HS-27A (cell line): ENCODE measurements at regions not wholly inside any gene's neighbourhood (a gene's known extent, or its start where the extent isn't known, plus 50 kb on each side); places are given as distances from the start of the nearest gene placed in this dataset.

Source experiments
- DNase-seq: peaks from one replicate; pipeline ENCODE4 v3.0.0-alpha.2; 2012; ENCODE audit warnings: low read depth, missing footprints

DNA sequence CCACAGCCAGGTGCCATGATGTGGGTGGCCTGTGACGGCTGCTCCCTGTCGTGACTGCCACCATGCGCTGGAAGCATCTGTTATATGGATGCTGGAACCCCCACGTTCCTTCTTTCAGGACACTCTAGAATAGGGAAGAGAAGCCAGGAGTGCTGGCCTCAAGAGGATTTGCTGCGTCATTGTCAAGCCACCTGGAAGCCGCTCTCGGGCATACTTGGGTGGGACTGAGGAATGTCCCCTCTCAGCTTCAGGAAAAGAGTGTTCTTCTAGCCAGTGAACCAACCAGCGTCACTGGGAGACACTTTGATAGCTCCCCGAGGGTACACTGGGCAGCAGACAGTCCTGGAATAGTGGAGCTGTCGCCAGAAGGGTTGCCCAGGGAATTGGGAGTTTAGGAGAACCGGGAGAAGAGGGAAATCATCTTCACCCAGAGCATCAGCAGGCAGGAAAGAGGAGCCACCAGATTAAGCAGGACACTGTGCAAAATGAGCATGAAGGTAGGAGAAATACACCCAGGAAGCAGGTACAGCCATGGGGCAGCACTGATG, 130.8 kb upstream of the SASH1 start:
- no peak for DNase-seq

DNA sequence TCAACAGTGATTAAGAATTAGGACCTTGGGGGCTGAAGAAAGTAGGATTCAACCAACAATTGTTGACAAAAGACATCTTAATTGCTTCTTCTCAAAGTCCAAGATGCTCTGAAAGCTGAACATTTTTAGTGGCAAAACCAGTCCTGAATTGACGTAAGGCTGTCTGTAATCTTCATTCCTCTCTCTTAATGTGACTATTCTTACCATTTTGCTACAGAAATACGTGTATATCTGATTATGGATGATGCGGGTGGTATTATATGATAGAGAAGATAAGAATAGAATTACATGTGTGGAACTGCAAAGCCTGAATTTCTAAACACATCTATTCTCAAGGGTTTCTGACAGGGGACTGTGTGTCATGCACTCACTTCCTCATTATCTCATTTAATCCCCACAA, 130.3 kb upstream of the SASH1 start:
- DNase-seq, result no peak

DNA sequence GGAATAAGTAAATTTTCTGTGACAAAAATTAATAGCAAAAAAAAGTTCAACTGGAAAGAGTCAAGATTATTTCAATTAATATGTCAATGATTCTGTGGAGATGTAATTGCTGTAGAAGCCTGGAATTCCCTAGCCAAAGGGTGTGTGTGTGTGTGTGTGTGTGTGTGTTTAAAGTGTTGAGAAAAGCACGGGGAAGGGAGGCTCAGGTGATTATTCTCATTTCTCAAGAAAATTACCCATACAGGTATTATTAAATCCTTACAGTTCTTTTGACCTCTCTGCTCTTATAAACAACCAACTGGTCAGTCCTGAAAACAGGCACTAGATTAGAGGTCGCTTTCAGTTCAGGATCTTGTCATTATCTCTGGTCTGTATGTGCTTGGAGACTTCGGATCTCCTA, 129.3 kb upstream of the SASH1 start:
- DNase-seq, result no peak

DNA sequence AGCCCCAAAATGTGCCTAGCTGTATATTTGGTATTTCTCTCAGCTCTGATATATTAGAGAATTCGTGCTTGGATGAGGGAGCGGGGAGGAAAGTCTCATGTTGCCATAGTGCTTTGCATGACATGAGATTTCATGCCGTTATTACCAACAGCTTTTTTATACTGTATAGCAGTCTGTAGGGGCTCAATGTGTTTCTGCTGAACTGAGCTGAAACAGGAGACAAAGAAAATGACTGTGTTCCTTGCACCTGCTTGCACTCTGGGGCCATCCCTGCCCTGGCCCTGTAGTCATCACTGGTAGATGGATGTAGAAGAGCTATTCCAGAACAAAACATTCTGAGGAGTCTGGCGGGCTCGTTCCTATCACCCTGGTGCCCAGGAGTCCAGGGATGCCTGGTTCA, 128.0 kb upstream of the SASH1 start:
- no peak for DNase-seq

GRCh38 chr6:148217051-148217450, 125.6 kb upstream of the SASH1 start:
- DNase-seq, result no peak

DNA sequence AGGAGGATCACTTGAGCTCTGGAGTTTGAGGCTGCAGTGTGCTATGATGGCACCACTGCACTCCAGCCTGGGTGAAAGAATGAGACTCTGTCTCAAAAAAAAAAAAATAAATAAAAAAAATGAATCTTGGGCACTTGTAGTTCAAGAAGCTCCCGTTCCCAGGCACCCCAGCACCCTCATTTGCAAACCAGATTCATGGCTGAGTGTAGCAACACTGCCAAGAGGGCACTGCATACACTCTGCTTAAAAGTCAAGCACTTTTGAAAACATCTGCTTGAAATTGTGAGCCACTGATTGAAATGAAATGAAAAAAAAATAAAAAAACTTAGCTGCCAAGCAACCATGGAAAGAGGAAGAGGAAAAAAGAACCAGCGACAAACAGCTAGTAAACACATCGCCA, 124.7 kb upstream of the SASH1 start:
- DNase-seq, result no peak

GRCh38 chr6:148218542-148219258, 123.9 kb upstream of the SASH1 start:
- DNase-seq, result no peak

- no peak for DNase-seq
These were observed 121.2 kb upstream of the SASH1 start for GRCh38 chr6:148221196-148221979.

- DNase-seq, result no peak
These were observed 120.3 kb upstream of the SASH1 start for GRCh38 chr6:148222376-148222775.

GRCh38 chr6:148222846-148223245, 119.8 kb upstream of the SASH1 start:
- DNase-seq, result no peak

DNA sequence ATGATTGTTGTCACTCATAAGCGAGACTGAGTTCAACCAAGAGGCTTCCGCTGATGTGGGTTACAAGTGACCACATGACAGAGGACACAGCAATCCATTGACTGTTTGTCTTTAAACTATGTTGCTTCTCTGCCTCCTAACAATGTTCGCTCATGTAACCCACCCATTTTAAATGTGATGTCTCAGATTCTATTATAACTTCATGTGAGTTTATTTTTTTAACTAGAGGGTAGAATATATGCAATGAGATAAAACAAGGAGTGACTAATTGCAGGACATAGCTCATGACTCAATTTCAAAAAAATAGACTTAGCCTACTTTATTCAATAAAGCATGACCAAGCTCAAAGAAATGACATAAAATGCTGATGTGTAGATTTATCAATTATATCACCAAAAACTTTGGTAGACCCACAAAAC, 119.2 kb upstream of the SASH1 start:
- DNase-seq, result peak; percentile 51

DNA sequence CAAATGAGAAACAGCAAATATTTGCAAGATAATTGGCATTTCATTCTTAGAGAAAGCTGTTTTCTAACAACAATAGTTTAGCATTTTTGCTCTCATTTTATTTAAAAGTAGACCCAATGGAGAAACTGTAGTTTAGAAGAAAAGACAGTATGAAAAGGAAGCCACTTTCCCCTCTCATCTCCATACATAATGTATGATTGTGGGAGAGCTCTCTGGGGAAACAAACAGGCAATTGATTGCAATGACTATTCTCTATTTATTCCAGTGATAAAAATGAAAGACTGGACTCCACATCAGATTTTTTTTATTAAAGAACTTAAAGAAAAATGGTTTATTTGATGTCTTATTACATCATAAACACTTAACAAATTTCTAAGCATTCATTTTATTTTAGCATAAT, 116.8 kb upstream of the SASH1 start:
- no peak for DNase-seq

GRCh38 chr6:148226284-148226683, 116.4 kb upstream of the SASH1 start:
- no peak for DNase-seq

GRCh38 chr6:148231572-148231971, 111.1 kb upstream of the SASH1 start:
- peak; percentile 72 for DNase-seq

GRCh38 chr6:148235446-148235845, 107.2 kb upstream of the SASH1 start:
- DNase-seq, result no peak

DNA sequence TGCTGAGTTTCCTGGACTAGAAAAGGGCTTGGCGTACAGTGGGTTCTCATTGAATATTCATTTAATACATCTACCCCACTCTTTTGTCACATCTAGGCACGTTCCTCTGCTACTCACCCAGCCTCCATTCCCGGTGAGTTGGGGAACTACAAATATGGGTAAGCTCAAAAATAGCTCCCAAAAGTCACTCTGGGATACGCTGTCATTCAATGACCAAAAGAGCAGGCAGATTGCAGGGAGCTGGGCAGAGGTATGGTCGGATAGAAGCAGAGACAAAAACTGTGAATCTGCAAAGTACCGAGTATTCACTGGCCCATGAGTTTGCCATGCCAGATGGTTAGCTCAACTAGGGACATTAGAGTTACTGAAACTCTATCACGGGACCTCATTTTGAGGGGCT, 103.9 kb upstream of the SASH1 start:
- no peak for DNase-seq

DNA sequence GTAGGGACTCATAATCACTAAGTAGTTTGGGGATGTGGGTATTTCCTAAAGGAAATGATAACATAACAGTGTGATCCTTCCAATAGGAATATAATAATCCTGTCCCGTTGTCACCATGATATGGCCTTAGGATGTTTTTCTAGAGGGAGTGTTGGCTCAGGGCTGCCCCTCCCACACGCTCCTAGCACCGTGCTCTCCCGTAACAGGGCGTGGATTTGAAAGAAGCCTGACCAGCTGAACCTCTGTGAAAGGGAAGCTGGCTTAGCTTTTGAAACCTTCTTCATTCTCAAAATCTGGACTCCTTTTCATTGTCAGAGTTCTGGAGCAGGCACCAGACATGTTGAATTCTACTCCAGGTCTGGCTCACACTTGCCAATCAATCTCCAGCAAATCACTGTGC, 103.4 kb upstream of the SASH1 start:
- no peak for DNase-seq

- DNase-seq, result no peak
These were observed 102.7 kb upstream of the SASH1 start for GRCh38 chr6:148239801-148240460.

DNA sequence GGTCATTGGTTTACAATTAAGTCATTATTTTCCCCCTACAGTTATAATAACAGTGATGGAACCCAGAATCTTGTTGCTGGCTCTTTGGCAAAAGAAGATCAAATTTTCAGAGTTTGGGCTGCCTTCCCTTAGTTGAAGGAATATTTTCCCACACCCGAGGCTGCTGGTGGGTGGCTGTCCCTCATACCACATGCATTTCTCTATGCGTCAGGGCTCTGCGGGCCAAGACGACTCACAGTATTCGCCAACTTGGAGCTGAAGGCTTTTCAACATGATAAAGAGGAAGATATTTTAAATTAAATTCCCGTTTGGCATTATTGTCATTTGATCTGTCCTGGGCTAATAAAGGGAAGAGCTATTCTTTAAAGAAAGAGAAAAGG, 102.2 kb upstream of the SASH1 start:
- no peak for DNase-seq

DNA sequence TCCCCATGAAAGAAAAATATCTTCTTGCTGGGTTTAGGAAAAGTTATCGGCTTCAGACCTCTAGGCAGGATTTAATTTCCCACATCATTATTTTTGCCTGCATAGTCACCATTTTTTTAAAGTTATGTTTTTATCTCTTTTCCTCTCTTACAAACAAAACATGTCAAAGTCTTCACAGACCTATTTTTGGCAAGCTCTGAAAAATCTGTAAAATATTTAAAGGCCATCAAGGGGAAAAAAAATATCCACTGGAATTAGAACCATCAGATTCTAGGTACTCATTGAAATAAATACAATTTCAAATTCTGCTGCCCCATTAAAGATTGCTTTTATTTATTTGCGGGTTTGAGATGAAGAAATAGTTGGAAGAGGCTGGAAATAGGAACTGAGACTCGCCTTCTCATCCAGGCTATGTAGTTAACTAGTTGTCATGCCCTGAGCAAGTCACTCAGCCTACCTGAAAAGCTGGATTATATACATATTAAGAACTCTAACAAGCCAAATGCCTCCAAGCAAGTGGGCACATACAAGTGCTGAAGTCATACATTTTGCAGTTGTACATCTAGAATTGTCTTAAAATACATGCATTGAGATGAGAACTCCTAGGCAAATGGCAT, 101.7 kb upstream of the SASH1 start:
- no peak for DNase-seq

- no peak for DNase-seq
These were observed 100.5 kb upstream of the SASH1 start for GRCh38 chr6:148242180-148242579.

DNA sequence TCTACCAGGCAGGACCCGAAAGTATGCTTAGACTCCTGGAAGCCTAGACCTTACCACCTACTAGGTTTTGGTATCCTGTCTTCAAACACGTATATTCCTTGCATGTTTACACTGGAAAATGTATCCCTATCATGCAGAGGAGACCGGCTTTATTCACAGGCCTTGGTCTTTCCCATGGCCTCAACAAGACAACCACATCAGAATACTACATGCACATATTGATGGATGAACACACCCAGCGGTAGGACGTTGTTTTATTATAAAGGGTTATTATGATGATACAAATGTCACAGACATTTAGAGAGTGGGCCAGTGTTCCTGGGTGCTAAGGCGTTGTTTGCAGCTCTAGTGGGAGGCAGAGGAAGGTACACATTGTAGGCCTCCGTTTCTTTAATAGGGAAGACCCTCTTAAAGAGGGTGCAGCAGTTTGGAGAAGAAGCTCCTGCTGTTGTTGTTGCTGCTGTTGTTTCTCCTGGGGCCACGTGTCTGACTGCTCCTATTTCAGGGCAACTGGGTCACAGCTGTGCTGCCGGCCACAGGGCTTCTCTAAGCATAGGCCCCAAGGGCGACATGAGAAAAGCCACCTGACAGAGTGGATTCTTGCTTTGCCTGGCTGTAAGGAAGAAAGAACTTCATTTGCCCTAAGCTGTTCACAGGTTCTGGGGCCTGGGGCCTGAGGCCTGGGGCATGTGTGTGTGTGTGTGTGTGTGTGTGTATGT, 98.3 kb upstream of the SASH1 start:
- DNase-seq, result no peak
